Right atrium auricular region (tissue), 2 donors: ENCODE measurements at regions not wholly inside any gene's neighbourhood (a gene's known extent, or its start where the extent isn't known, plus 50 kb on each side); places are given as distances from the start of the nearest gene placed in this dataset.

Source experiments
- DNase-seq: peaks from one replicate; pipeline ENCODE4 v3.0.0-alpha.2; 2019; ENCODE audit warnings: low spot score
- H3K27ac ChIP-seq, 2 donors: fragments of 200-600 bp; sonication (generic); 1 replicate in 1 of 2; 2 replicates in 1 of 2; pipeline ENCODE4 v1.5.1; 2016 to 2019
- H3K27me3 ChIP-seq, 2 donors: fragments of 200-600 bp; sonication (generic); one replicate each; pipeline versions ENCODE4 v1.5.1 to v1.6.0; 2017 to 2019
- H3K36me3 ChIP-seq: fragments of 200-600 bp; sonication (generic); one replicate; pipeline ENCODE4 v1.5.1; 2016
- H3K4me1 ChIP-seq, 2 donors: fragments of 200-600 bp; sonication (generic); one replicate each; pipeline versions ENCODE4 v1.5.1 to v1.6.0; 2017 to 2019
- H3K4me3 ChIP-seq, 2 donors: fragments of 200-600 bp; sonication (generic); 1 replicate in 1 of 2; 2 replicates in 1 of 2; pipeline ENCODE4 v1.5.1; 2017 to 2019; ENCODE audit warnings: mild to moderate bottlenecking in 1 of 2, moderate library complexity in 1 of 2
- H3K9me3 ChIP-seq, 2 donors: fragments of 200-600 bp; sonication (generic); one replicate each; pipeline ENCODE4 v1.5.1; 2019
- CTCF ChIP-seq, 2 donors: fragments of 200-600 bp; sonication (generic); IDR thresholded peaks; one replicate each; pipeline ENCODE4 v1.5.1; 2019; ENCODE audit warnings: antibody characterized with exemption in 2 of 2

DNA sequence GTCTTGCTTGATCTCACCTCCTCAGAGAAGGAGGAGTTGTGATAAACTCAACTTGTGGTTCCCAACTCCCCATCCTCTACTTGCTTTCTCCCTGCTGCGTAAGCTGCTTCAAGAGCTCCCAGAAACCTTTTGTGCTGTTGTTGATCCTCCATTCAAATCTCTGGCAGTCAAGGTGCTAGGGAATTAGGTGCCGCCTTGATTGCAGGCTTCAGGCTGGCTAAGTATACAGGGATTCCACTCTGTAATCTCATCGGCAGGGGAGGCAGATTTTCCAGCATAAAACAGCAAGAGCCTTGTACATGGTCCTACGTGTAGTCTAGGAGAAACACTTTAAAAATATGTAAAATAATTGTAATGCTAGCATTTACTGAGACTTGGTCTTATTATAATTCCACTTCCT lies 116.2 kb upstream of the DDX18 start:
- Histone ChIP-seq H3K4me3 (no peak overlapping the region), H3K9me3 (no peaks in the 10 kb centered on the region), H3K27ac (no peak overlapping the region), H3K36me3 (no peaks in the 10 kb centered on the region), H3K4me1 (no peaks in the 10 kb centered on the region), H3K27me3 (no peaks in the 10 kb centered on the region)
- no peak for DNase-seq
- TF ChIP-seq CTCF (IDR thresholded peaks at IDR 0.05), result no peak

- Histone ChIP-seq H3K4me3 (no peak overlapping the region), H3K36me3 (no peaks in the 10 kb centered on the region), H3K9me3 (no peaks in the 10 kb centered on the region), H3K27ac (no peak overlapping the region), H3K4me1 (no peaks in the 10 kb centered on the region), H3K27me3 (no peaks in the 10 kb centered on the region)
- TF ChIP-seq CTCF (IDR thresholded peaks at IDR 0.05), result no peak
- no peak for DNase-seq
Observed at GRCh38 chr2:117698819-117699218, 115.7 kb upstream of the DDX18 start.

- Histone ChIP-seq H3K36me3 (no peaks in the 10 kb centered on the region), H3K4me3 (no peak overlapping the region), H3K4me1 (no peaks in the 10 kb centered on the region), H3K9me3 (no peaks in the 10 kb centered on the region), H3K27me3 (no peaks in the 10 kb centered on the region), H3K27ac (no peak overlapping the region)
- no peak for DNase-seq
- TF ChIP-seq CTCF (IDR thresholded peaks at IDR 0.05), result no peak
Observed at GRCh38 chr2:117700471-117700870, 114.0 kb upstream of the DDX18 start.

DNA sequence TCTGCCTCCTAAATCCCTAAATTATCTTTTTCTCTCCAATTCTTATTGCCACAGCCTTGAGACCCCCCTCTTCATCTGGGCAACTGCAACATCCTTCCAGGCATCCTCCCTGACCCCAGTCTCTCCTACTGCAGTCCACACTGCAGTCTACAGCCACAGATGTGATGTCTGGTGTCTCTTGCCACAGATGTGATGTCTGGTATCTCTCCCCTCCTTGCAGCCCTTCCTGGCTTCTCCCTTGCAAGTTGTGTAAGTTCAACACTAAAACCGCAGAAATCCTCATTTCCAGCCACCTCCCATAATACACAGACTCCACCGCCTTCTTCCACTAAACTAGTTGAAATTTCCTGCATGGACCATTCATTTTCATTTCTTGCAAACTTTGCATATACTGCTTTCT lies 113.1 kb upstream of the DDX18 start:
- DNase-seq, result no peak
- Histone ChIP-seq H3K27me3 (no peaks in the 10 kb centered on the region), H3K4me1 (no peaks in the 10 kb centered on the region), H3K27ac (no peak overlapping the region), H3K9me3 (no peaks in the 10 kb centered on the region), H3K36me3 (no peaks in the 10 kb centered on the region), H3K4me3 (no peak overlapping the region)
- TF ChIP-seq CTCF (IDR thresholded peaks at IDR 0.05), result no peak

GRCh38 chr2:117702098-117702497 lies 112.4 kb upstream of the DDX18 start:
- no peak for TF ChIP-seq CTCF (IDR thresholded peaks at IDR 0.05)
- no peak overlapping the region for H3K27ac ChIP-seq
- H3K4me1 ChIP-seq, result no peaks in the 10 kb centered on the region
- no peaks in the 10 kb centered on the region for H3K9me3 ChIP-seq
- no peak overlapping the region for H3K4me3 ChIP-seq
- H3K36me3 ChIP-seq, result no peaks in the 10 kb centered on the region
- DNase-seq, result no peak
- no peaks in the 10 kb centered on the region for H3K27me3 ChIP-seq

- Histone ChIP-seq H3K9me3 (no peaks in the 10 kb centered on the region), H3K4me3 (no peak overlapping the region), H3K27me3 (no peaks in the 10 kb centered on the region), H3K36me3 (no peaks in the 10 kb centered on the region), H3K4me1 (no peaks in the 10 kb centered on the region), H3K27ac (no peak overlapping the region)
- no peak for TF ChIP-seq CTCF (IDR thresholded peaks at IDR 0.05)
- DNase-seq, result no peak
Observed at GRCh38 chr2:117703858-117704257, 110.6 kb upstream of the DDX18 start.
